DOHH2 (cell line): ENCODE measurements at regions not wholly inside any gene's neighbourhood (a gene's known extent, or its start where the extent isn't known, plus 50 kb on each side); places are given as distances from the start of the nearest gene placed in this dataset.
"Not testable (repeated sequence)": the region's sequence is repeated elsewhere in the genome, so short reads cannot be mapped to it uniquely, and the experiment has no call there.

Experiments
- H3F3A ChIP-seq: fragments of 200-600 bp; sonication (generic), shearing (Covaris generic); 2 replicates; pipeline ENCODE4 v1.6.0; 2016; ENCODE audit warnings: antibody characterized with exemption, mild to moderate bottlenecking; ENCODE audit not compliant: control insufficient read depth, insufficient read depth
- H3K27ac ChIP-seq: fragments of 200-600 bp; sonication (generic); 2 replicates; pipeline ENCODE4 v1.5.1; 2014; ENCODE audit warnings: low read depth, mild to moderate bottlenecking, low read length, moderate library complexity
- H3K27me3 ChIP-seq: fragments of 200-600 bp; sonication (generic); 2 replicates; pipeline ENCODE4 v1.6.1; 2014; ENCODE audit warnings: mild to moderate bottlenecking, low read length, mixed read lengths; ENCODE audit not compliant: control insufficient read depth
- H3K36me3 ChIP-seq: fragments of 200-600 bp; sonication (generic); 2 replicates; pipeline ENCODE4 v1.6.1; 2014; ENCODE audit warnings: mild to moderate bottlenecking, low read length, moderate library complexity, mixed read lengths; ENCODE audit not compliant: control insufficient read depth
- H3K4me1 ChIP-seq: fragments of 200-600 bp; sonication (generic); 2 replicates; pipeline ENCODE4 v1.6.1; 2014; ENCODE audit warnings: mild to moderate bottlenecking, low read length, mixed read lengths; ENCODE audit not compliant: control insufficient read depth
- H3K4me2 ChIP-seq: fragments of 200-600 bp; sonication (generic); 2 replicates; pipeline ENCODE4 v1.6.0; 2014; ENCODE audit warnings: mild to moderate bottlenecking, low read length, moderate library complexity
- H3K4me3 ChIP-seq: fragments of 200-600 bp; sonication (generic); 2 replicates; pipeline ENCODE4 v1.5.1; 2014; ENCODE audit warnings: mild to moderate bottlenecking, low read length, mixed read lengths
- H3K79me2 ChIP-seq: fragments of 200-600 bp; sonication (generic); 2 replicates; pipeline ENCODE4 v1.6.1; 2014; ENCODE audit warnings: mild to moderate bottlenecking, low read length, mixed read lengths; ENCODE audit not compliant: control insufficient read depth
- H3K9me2 ChIP-seq: fragments of 200-600 bp; sonication (generic); replicated peaks from 2 replicates; pipeline ENCODE4 v1.6.1; 2014; ENCODE audit warnings: mild to moderate bottlenecking, low read length, mixed read lengths; ENCODE audit not compliant: control insufficient read depth
- H3K9me3 ChIP-seq: fragments of 200-600 bp; sonication (generic); 2 replicates; pipeline ENCODE4 v1.6.1; 2014; ENCODE audit warnings: antibody characterized with exemption, low read length, mixed read lengths; ENCODE audit not compliant: control insufficient read depth, insufficient read depth
- H4K20me1 ChIP-seq: fragments of 200-600 bp; sonication (generic); 2 replicates; pipeline ENCODE4 v1.6.0; 2014; ENCODE audit warnings: low read depth, mild to moderate bottlenecking, antibody characterized with exemption, low read length, moderate library complexity; ENCODE audit not compliant: control insufficient read depth, insufficient read depth
- CTCF ChIP-seq: fragments of 200-600 bp; sonication (generic); IDR thresholded peaks from one replicate; pipeline ENCODE4 v1.5.1; 2014; ENCODE audit warnings: antibody characterized with exemption, mild to moderate bottlenecking, low read depth, low read length; ENCODE audit not compliant: poor library complexity, severe bottlenecking
- EZH2phosphoT487 ChIP-seq: fragments of 200-600 bp; sonication (generic); IDR thresholded peaks from 2 replicates; pipeline ENCODE4 v1.6.1; 2017; ENCODE audit warnings: borderline replicate concordance, mild to moderate bottlenecking, antibody characterized with exemption, low read length, moderate library complexity, mixed read lengths

DNA sequence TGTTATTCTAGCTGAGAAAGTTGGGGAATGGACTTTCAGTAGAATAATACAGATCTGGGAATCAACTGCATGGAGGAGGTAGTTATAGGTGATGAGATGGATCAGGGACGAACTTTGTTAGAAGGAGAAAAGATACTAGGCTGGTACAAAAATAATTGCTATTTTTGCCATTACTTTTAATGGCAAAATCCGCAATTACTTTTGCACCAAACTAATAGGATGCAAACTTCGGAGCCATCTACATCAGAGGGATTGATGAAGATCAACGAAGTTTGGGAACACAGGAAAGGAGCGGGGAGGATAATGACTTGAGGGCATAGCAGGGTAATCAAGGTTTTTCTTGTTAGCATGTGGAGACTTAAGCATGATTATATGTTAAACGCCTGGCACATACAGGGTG lies 111.9 kb downstream of the DEFB131A start:
- not testable (repeated sequence) for H3K4me1 ChIP-seq, H3K9me2 ChIP-seq, H3K9me3 ChIP-seq, H4K20me1 ChIP-seq, H3K4me2 ChIP-seq, H3K79me2 ChIP-seq, H3K36me3 ChIP-seq, H3K27ac ChIP-seq, H3F3A ChIP-seq, H3K27me3 ChIP-seq, H3K4me3 ChIP-seq

- peak; percentile 55 for TF ChIP-seq CTCF
Observed at GRCh38 chr4:9577869-9578268, 133.7 kb downstream of the DEFB131A start.

GRCh38 chr4:9582880-9583279 lies 138.7 kb downstream of the DEFB131A start:
- not testable (repeated sequence) for H3K79me2 ChIP-seq, H3F3A ChIP-seq, H3K4me3 ChIP-seq, H3K9me2 ChIP-seq, H3K9me3 ChIP-seq, H3K27me3 ChIP-seq, H3K27ac ChIP-seq, H3K36me3 ChIP-seq, H3K4me1 ChIP-seq, H4K20me1 ChIP-seq, H3K4me2 ChIP-seq

More at GRCh38 chr4:9577869-9578268, 133.7 kb downstream of the DEFB131A start:
- not testable (repeated sequence) for H3K4me1 ChIP-seq, H3K9me2 ChIP-seq, H3K9me3 ChIP-seq, H3K4me3 ChIP-seq, H3K36me3 ChIP-seq, H3K27ac ChIP-seq, H4K20me1 ChIP-seq, H3K79me2 ChIP-seq, H3K27me3 ChIP-seq, H3F3A ChIP-seq, H3K4me2 ChIP-seq

- no peak for TF ChIP-seq EZH2phosphoT487
- no peak for TF ChIP-seq CTCF
- H3K27me3 ChIP-seq: no peaks in the 10 kb centered on the region
- no peaks in the 10 kb centered on the region for H3K4me1 ChIP-seq
- H3K9me2 ChIP-seq: no peaks in the 10 kb centered on the region
- H3F3A ChIP-seq: no peaks in the 10 kb centered on the region
- H3K79me2 ChIP-seq: no peaks in the 10 kb centered on the region
- no peaks in the 10 kb centered on the region for H3K9me3 ChIP-seq
- no peaks in the 10 kb centered on the region for H4K20me1 ChIP-seq
- no peak overlapping the region for H3K4me2 ChIP-seq
- H3K36me3 ChIP-seq: no peaks in the 10 kb centered on the region
- H3K4me3 ChIP-seq: no peak overlapping the region
- no peak overlapping the region for H3K27ac ChIP-seq
Observed at GRCh38 chr4:9592010-9592409, 147.8 kb downstream of the DEFB131A start.

DNA sequence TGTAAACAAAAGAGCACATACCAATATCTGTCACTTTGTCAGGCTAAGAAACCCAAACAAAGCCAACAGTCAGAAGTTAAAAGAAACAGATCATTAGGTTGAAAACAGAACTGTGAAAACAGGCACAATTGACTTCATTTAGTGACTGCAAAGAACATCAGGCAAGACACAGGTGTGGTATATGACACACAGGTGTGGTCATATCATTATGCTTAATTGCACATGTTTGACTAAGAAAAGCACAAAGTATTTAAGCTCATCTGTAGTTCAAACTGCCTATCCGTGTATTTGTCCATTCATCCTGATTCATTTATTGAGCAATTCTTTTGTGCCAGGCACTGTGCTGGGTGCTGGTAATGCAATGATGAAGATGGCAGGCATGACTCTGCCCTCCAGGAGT lies 150.7 kb downstream of the DEFB131A start:
- H3K9me3 ChIP-seq: no peaks in the 10 kb centered on the region
- H4K20me1 ChIP-seq: no peaks in the 10 kb centered on the region
- H3K27me3 ChIP-seq: no peaks in the 10 kb centered on the region
- no peaks in the 10 kb centered on the region for H3K36me3 ChIP-seq
- no peaks in the 10 kb centered on the region for H3K4me1 ChIP-seq
- TF ChIP-seq CTCF (no peak), EZH2phosphoT487 (no peak)
- H3K27ac ChIP-seq: no peak overlapping the region
- no peaks in the 10 kb centered on the region for H3F3A ChIP-seq
- H3K4me2 ChIP-seq: no peak overlapping the region
- H3K79me2 ChIP-seq: no peaks in the 10 kb centered on the region
- no peaks in the 10 kb centered on the region for H3K9me2 ChIP-seq
- no peak overlapping the region for H3K4me3 ChIP-seq

DNA sequence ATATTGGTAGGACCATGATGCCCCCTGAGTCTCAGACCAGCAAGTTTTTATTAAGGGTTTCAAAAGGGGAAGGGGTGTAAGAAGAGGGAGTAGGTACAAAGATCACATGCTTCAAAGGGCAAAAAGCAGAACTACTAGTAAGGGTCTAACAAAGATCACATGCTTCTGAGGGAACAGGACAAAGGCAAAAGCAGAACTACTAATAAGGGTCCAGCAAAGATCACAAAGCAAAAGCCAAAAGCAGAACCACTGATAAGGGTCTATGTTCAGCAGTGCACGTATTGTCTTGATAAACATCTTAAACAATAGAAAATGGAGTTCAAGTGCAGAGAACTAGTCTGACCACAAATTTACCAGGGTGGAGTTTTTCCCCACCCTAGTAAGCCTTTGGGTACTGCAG lies 151.3 kb downstream of the DEFB131A start:
- not testable (repeated sequence) for H3K4me1 ChIP-seq, H3K9me3 ChIP-seq, H3F3A ChIP-seq, H3K27ac ChIP-seq, H3K36me3 ChIP-seq, H3K4me2 ChIP-seq, H3K27me3 ChIP-seq, H3K79me2 ChIP-seq, H3K4me3 ChIP-seq, H4K20me1 ChIP-seq, H3K9me2 ChIP-seq
